A673 (cell line): ENCODE measurements at regions not wholly inside any gene's neighbourhood (a gene's known extent, or its start where the extent isn't known, plus 50 kb on each side); places are given as distances from the start of the nearest gene placed in this dataset.

Experiments
- BruUV-seq: library from RNA; stranded (reverse); fragments of 400-500 nt; replicated peaks from 2 replicates; lab custom pipeline; 2021; lab: Mats Ljungman, UMichigan
- CTCF ChIA-PET: fragments of 300-600 bp; sonication (Branson Sonifier 250); formaldehyde crosslinking; loops from one replicate; lab custom pipeline; 2022; ENCODE audit warnings: antibody characterized with exemption; lab: Charles Lee
- POLR2A ChIA-PET: fragments of 300-600 bp; sonication (Branson Sonifier 250); formaldehyde crosslinking; loops from one replicate; lab custom pipeline; 2022; ENCODE audit warnings: antibody characterized with exemption; ENCODE audit not compliant: low non-redundant PET; lab: Charles Lee
- DNase-seq: peaks from one replicate; pipeline ENCODE4 v3.0.0-alpha.2; 2015; ENCODE audit warnings: low spot score
- H3K27ac ChIP-seq: fragments of 200-600 bp; sonication (generic); 2 replicates; pipeline ENCODE4 v1.5.1; 2016; ENCODE audit warnings: mixed run types, low read depth, mild to moderate bottlenecking, mixed read lengths, antibody characterized with exemption, low read length; ENCODE audit not compliant: poor library complexity, severe bottlenecking
- H3K27me3 ChIP-seq: fragments of 200-600 bp; sonication (generic); replicated peaks from 2 replicates; pipeline ENCODE4 v1.6.1; 2017; ENCODE audit warnings: mixed run types, low read depth, mild to moderate bottlenecking, mixed read lengths, antibody characterized with exemption, low read length; ENCODE audit not compliant: insufficient read depth, poor library complexity
- H3K36me3 ChIP-seq: fragments of 200-600 bp; sonication (generic); 2 replicates; pipeline ENCODE4 v1.6.1; 2016; ENCODE audit warnings: mixed run types, mild to moderate bottlenecking, mixed read lengths, antibody characterized with exemption, low read length; ENCODE audit not compliant: insufficient read depth, poor library complexity, severe bottlenecking
- H3K4me1 ChIP-seq: fragments of 200-600 bp; sonication (generic); 2 replicates; pipeline ENCODE4 v1.6.1; 2017; ENCODE audit warnings: mixed run types, mild to moderate bottlenecking, mixed read lengths, antibody characterized with exemption, low read length; ENCODE audit not compliant: insufficient read depth, poor library complexity, severe bottlenecking
- H3K4me3 ChIP-seq: fragments of 200-600 bp; sonication (generic); 2 replicates; pipeline ENCODE4 v1.5.1; 2016; ENCODE audit warnings: low read depth, mixed run types, mild to moderate bottlenecking, mixed read lengths, low read length; ENCODE audit not compliant: poor library complexity, severe bottlenecking
- H3K9me3 ChIP-seq: fragments of 200-600 bp; sonication (generic); 2 replicates; pipeline ENCODE4 v1.6.1; 2016; ENCODE audit warnings: mixed run types, low read depth, mild to moderate bottlenecking, mixed read lengths, antibody characterized with exemption, low read length; ENCODE audit not compliant: poor library complexity, severe bottlenecking
- CTCF ChIP-seq: fragments of 300-800, 200-600 bp; sonication (generic); conservative IDR thresholded peaks from 2 replicates; pipeline ENCODE4 v1.5.1; 2017; ENCODE audit warnings: low read depth, mild to moderate bottlenecking, antibody characterized with exemption, low read length, moderate library complexity, mixed read lengths
- EZH2 ChIP-seq: fragments of 200-600 bp; sonication (generic); IDR thresholded peaks from 2 replicates; pipeline ENCODE4 v1.6.1; 2017; ENCODE audit warnings: borderline replicate concordance, low read depth, mild to moderate bottlenecking, mixed read lengths, antibody characterized with exemption, low read length; ENCODE audit not compliant: poor library complexity, severe bottlenecking
- intact Hi-C: fragments of 100-400 bp; cut with micrococcal nuclease; formaldehyde crosslinking; loops from one replicate; pipeline ENCODE4 v1.10.0; 2022; ENCODE audit not compliant: unreplicated experiment

DNA sequence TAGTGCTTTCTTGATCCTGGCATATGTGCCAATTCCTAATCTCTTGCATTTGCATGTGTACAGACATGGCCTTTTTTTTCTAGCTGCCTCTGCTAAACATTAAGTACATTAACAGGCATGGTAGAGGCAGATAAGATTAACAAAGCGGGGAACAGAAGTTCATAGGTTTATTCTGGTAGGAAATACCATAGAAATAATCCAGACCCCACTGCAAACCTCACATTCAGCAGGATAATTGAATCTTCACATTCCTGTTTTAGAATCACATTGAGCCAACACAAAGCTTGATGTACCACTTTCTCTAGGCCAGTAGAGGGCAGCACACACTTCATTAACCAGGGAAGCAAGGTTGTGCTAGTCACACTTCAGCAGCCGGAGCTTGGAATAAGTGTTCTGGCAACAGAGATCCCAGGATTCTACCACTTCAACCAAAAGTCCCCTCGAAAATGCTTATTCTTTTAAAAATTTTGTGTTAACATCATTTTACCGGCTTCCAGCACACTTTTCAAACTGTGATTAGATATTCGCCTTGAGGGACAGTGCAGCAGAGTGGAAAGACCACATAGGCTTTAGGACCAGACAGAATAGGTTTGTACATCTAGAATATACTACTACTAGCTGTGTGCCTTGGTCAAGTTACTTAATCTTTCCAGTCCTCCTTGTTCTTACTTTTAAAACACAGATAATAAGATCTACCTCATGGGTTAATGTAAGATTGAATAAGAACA, 420.2 kb upstream of the CHST9 start:
- no TSS peak for BruUV-seq
- TF ChIP-seq CTCF (peak; percentile 79), EZH2 (no peak)
- Histone ChIP-seq H3K4me3 (no peak overlapping the region), H3K4me1 (no peaks in the 10 kb centered on the region), H3K9me3 (no peaks in the 10 kb centered on the region), H3K27me3 (peaks cover 2% of the 10 kb centered on the region), H3K27ac (no peak overlapping the region), H3K36me3 (no peaks in the 10 kb centered on the region)
- DNase-seq, result peak; percentile 81
- ChIA-PET CTCF (interaction anchor here (1.1 kb wide), 1 partner anchor 145 kb away, joined by 11 read pairs; no protein-coding TSS in a partner anchor), POLR2A (no interaction called here)
- intact Hi-C loops, result loop anchor here (2.0 kb wide), 1 partner anchor 146 kb away; no protein-coding TSS in a partner anchor

DNA sequence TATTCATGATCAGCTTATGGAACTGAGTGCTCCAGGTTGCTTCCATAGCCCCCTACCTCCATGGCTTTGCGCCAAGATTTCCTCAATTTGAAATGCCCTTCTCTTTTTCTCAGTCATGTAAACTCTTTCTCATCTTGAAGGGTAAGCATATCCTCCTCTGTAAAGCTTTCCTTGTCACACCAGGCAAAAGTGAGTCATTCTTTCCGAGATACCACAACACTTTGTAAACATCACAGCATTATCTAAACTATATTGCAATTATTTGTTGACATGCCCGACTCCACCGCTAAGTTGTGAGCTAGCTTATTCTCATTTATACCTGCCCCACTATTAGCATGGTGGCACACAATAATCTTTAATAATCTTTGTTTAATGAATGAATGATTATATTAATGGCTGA, 419.5 kb upstream of the CHST9 start:
- H3K27me3 ChIP-seq, result no peaks in the 10 kb centered on the region
- DNase-seq, result no peak
- ChIA-PET CTCF (interaction anchor here (1.1 kb wide), 1 partner anchor 145 kb away, joined by 11 read pairs; no protein-coding TSS in a partner anchor), POLR2A (no interaction called here)
- H3K4me1 ChIP-seq, result no peaks in the 10 kb centered on the region
- no TSS peak for BruUV-seq
- H3K36me3 ChIP-seq, result no peaks in the 10 kb centered on the region
- H3K4me3 ChIP-seq, result no peak overlapping the region
- no peak for TF ChIP-seq CTCF
- H3K27ac ChIP-seq, result no peak overlapping the region
- no peaks in the 10 kb centered on the region for H3K9me3 ChIP-seq
- intact Hi-C loops, result loop anchor here (2.0 kb wide), 1 partner anchor 146 kb away; no protein-coding TSS in a partner anchor

DNA sequence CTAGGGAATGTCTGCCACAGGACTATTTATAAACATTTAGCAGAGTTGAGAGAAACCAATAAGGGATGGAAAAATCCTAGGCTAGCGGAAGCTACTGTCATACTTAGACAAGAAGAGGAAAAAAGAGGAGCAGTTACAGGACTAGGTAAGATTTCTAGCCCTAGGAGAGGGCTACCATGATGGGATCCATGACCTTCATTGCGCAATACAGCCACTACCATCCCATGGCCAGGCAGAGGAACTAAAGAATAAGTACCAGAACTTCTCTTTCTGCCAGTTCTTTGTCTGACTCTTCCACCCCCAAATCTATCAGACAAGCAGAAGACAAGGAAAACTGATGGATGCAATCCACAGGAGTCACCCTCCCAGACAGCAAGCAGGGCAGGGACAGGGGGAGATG, 417.0 kb upstream of the CHST9 start:
- DNase-seq, result no peak
- H3K4me1 ChIP-seq, result no peaks in the 10 kb centered on the region
- no peak for TF ChIP-seq EZH2
- no peak for TF ChIP-seq CTCF
- CTCF ChIA-PET, result no interaction called here
- no TSS peak for BruUV-seq
- no peaks in the 10 kb centered on the region for H3K27me3 ChIP-seq
- no peaks in the 10 kb centered on the region for H3K9me3 ChIP-seq
- H3K27ac ChIP-seq, result no peak overlapping the region
- H3K4me3 ChIP-seq, result no peak overlapping the region
- POLR2A ChIA-PET, result no interaction called here
- no peaks in the 10 kb centered on the region for H3K36me3 ChIP-seq
- intact Hi-C loops, result no loop called here
